HG03520 (cell line): ENCODE measurements at regions not wholly inside any gene's neighbourhood (a gene's known extent, or its start where the extent isn't known, plus 50 kb on each side); places are given as distances from the start of the nearest gene placed in this dataset.
"Not testable (repeated sequence)": the region's sequence is repeated elsewhere in the genome, so short reads cannot be mapped to it uniquely, and the experiment has no call there.

Experiments
- ATAC-seq: cut with Tn5 transposase; IDR thresholded peaks from one replicate; pipeline ENCODE4 v1.9.1; 2021; ENCODE audit warnings: mild to moderate bottlenecking, moderate library complexity; ENCODE audit not compliant: unreplicated experiment

GRCh38 chr22:48761546-48761945, 1066.1 kb downstream of the BRD1 start:
- ATAC-seq: no peak

- ATAC-seq: no peak
These were observed 1066.9 kb downstream of the BRD1 start for GRCh38 chr22:48760481-48761390.

- no peak for ATAC-seq
These were observed 1068.5 kb downstream of the BRD1 start for GRCh38 chr22:48758881-48759875.

DNA sequence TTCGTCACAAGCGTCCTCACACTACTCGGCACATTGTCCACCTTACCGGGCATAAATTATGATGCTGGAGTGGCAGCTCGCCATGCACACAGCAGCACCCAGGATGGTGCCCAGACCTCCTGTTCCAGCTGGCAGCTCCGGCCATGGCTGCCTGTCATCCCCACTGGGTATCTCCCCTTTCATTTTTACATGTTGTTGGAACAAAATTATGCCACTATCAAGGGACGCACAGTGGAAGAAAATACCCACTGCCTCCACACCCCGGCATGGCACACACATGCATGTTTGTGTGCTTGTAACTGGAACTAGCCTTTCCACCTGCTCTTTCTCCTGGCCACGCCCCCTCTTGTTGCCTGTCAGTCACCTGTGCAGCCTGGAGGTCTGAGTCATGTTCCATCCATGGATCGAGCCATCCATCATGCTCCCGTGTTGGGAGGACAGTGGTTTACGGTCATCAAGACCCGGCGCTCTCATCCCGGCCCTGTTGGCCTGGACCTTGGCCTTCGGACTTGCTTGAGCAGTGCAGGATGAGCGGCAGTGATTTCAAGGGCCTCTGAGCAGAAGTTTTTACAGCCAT, 1069.6 kb downstream of the BRD1 start:
- ATAC-seq: no peak

DNA sequence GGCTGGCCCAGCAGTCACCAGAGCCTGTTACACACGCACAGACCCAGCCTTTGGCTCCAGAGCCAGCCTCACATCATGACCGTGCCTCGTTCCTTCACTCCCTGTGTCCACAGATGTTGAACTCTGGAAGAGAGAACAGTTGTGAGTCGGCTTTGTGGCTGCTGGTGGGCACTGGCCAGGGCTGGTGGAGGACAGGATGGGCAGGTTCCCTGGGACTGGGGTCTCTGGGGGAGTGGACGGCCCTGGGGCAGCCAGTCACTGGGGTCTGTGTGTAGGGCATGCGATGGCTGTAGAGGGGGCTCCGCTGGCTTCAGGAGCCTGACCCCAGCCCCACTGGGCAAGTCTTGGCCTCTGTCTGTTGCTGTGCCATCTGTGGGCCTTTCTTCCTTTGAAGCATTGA, 1070.1 kb downstream of the BRD1 start:
- no peak for ATAC-seq

- ATAC-seq: not testable (repeated sequence)
These were observed 1070.5 kb downstream of the BRD1 start for GRCh38 chr22:48757135-48757534.

DNA sequence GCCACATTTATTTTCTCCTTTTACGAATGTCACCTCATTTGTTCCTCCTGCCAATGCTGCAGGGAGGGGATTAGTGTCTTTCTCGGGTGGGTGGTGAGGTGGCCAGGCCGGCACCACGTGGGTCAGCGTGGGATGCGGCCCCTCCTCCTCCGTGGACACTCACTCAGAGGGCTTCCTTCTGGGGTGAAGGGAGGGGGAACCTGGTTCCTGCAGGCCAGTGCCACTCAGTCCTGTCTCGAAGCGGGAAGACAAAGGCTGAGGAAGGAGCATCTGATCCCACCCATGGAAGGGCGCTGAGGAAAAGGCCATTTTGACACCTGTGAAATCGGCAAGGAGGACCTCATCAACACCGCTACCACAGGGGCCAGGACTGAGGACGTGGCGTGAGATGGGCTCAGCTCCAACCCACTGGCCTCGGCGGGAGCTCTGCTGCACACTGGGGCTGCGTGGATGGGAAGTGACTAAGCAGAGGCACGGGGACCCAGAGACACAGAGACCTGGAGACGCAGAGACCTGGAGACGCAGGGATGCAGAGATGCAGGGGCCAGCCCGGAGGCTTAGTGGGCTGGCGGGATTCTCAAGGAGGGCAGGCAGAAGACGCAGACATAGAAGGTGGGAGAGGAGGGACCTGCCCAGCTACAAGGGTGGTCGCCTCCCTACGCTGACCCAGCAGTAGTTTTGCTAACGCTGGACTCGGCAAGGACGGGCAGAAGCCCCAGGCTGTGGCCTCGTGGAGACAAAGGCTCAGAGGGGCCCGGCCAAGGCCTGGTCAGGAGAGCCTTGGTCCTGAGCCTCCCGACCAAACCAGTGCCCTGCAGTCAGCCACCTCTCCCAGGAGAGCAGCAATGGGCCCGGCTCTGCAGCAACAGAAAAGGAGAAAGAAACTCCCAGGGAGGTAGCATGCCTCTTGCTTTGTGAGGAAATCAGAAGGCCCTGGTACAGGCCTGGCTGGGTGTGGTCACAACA, 1071.2 kb downstream of the BRD1 start:
- no peak for ATAC-seq

DNA sequence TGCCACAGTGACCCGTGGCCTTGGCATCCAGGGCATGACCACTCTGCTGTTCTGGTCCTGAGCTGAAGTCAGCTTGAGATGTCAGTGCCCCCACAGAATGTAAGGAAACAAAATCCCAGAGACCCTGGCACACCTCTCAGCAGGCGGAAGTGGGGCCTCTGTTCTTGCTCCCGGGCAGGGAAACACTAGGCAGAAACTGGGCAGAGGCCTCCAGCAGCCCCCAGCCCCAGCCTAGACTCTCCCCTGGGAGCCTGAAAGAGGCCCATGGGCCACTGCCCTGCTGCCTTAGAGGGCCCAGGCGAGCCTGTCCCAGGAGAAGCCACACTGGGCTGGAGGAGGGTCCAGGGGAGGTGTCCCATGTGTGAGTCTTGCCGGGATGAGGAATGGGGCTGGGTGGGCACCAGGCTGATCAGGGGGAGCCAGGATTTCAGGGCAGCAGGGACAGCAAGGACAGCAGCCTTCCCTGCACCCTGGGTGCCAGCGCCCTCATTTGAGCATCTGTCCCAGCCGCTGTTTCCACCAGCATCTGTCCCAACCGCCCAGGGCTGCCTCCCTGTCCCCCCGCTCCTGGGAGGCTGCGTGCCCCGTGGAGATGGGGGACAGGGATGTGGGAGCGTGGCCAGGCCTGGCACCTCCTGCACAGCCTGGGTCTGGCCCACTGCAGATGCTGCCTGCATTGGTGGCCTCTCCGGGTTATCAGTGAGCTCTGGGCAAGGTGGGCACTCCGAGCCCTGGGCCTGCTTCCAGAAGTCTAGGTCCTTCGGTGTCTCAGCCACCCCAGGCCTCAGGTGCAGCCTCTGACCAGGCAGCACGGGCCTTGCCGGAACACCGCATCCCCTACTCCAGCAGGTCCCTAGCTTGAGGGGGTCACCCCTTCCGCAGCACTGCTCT, 1072.4 kb downstream of the BRD1 start:
- ATAC-seq: no peak

- no peak for ATAC-seq
These were observed 1073.0 kb downstream of the BRD1 start for GRCh38 chr22:48754611-48755058.

DNA sequence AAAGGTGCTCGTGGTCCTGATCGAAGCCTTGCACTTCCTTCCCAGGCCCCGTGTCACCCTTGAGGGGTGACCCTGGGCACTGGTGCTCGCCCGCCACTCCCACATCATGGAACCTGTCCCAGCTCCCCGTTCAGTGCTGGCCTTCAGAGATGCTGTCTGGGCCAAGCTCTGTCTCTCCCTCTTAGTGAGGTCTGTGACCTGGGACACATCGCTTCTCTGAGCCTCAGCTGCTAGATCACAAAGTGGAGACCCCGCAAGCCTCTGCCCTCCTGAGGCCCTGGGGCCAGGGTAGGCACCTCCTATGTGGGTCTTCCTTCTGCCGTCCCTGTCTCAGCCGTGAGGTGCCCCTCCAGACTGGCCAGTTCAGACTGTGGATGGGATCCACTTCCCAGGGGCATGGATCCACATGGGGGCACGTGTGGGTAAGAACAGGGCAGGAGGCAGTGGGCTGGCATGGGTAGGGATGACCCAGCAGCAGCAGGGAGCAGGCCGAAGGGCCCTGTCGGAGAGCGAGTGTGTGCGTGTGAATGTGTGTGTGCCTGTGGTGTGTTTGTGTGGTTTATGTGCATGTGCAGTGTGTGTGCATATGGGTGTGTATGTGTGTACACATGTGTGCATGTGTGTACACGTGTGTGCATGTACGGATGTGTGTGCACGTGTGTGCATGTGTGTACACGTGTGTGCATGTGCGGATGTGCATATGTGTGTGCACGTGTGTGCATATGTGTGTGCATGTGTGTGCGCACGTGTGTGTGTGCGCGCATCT, 1073.7 kb downstream of the BRD1 start:
- ATAC-seq: no peak

GRCh38 chr22:48753381-48753730, 1074.3 kb downstream of the BRD1 start:
- no peak for ATAC-seq

DNA sequence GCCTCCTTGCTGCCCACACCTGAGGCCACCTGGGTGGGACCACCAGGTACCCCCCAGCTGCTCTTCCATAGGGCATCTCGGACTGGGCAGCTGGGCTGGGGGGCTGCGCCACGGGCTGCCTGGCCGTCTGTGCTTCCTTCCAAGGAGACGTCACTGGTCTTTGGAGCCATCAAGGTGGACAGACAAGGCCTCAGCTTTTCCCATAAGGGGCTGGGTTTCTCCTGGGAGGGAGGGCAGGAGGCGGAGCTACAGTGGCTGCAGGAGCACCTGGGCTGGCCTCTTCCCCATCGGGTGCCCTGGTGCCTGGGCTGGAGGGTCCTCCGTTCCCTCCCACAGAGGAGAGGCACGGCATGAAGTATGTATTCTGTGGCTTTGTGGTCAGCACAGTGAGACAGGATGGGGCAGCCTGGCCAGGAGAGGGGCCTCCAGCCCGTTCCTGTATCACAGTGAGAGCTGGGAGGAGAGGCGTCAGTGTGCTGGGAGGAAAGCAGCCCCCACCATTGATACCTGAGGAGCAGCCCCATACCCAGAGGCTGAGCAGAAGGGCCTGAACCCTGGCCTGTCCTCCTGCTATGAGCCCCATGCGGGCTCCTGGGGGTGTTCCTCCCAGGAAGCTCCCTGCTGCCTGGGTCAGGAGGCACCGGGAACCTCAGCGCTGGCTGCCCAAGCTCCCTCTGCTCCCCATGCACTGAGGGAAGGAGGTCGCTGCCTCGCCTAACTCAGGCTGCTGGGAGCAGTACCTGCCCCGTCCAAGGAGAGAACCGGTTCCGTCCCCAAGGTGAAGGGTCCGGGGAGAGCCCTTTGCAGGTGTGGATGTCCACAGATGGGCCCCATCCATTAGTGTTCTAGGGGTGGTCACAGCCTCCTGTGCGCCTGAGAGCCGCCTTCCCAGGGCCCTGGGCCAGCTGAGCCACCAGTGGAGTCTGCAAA, 1075.0 kb downstream of the BRD1 start:
- ATAC-seq: no peak

GRCh38 chr22:48751539-48752437, 1075.9 kb downstream of the BRD1 start:
- no peak for ATAC-seq

GRCh38 chr22:48750826-48751440, 1076.7 kb downstream of the BRD1 start:
- no peak for ATAC-seq

DNA sequence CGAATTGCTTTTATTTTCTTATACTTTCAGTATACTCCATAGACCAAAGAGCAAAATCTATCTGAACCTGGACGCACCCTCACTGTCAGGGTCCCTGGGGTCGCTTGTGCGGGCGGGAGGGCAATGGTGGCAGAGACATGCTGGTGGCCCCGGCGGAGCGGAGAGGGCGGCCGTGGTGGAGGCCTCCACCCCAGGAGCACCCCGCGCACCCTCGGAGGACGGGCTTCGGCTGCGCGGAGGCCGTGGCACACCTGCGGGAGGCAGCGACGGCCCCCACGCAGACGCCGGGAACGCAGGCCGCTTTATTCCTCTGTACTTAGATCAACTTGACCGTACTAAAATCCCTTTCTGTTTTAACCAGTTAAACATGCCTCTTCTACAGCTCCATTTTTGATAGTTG, 1077.4 kb downstream of the BRD1 start:
- no peak for ATAC-seq
